Keratinocyte (primary cell): ENCODE measurements at regions not wholly inside any gene's neighbourhood (a gene's known extent, or its start where the extent isn't known, plus 50 kb on each side); places are given as distances from the start of the nearest gene placed in this dataset.

Experiments
- DNase-seq: peaks from one replicate; pipeline ENCODE4 v3.0.0-alpha.2; 2011; ENCODE audit warnings: low read depth, missing footprints, low spot score
- FAIRE-seq: peaks from 2 replicates; lab custom pipeline; 2011; peaks lifted over from hg19 to GRCh38; lab: Jason Lieb, UNC
- H2AFZ ChIP-seq: 2 replicates; pipeline ENCODE4 v1.6.0; 2012; ENCODE audit warnings: low read length, control low read depth, inconsistent platforms; ENCODE audit not compliant: control insufficient read depth
- H3K27ac ChIP-seq: 2 replicates; pipeline ENCODE4 v1.5.1; 2011; ENCODE audit warnings: low read length; ENCODE audit not compliant: control insufficient read depth, insufficient read depth
- H3K27me3 ChIP-seq: 3 replicates; pipeline ENCODE4 v1.6.0; 2011; ENCODE audit warnings: low read length; ENCODE audit not compliant: control insufficient read depth, insufficient read depth; ENCODE audit errors: extremely low read depth
- H3K36me3 ChIP-seq, 2 experiments: 2 replicates in 1 of 2; 3 replicates in 1 of 2; pipeline ENCODE4 v1.5.1; 2011; ENCODE audit warnings: low read length in 2 of 2, mild to moderate bottlenecking in 1 of 2; ENCODE audit not compliant: control insufficient read depth in 2 of 2, insufficient read depth in 2 of 2; ENCODE audit errors: extremely low read depth in 1 of 2
- H3K4me1 ChIP-seq: 3 replicates; pipeline ENCODE4 v1.5.1; 2011; ENCODE audit warnings: low read length; ENCODE audit not compliant: control insufficient read depth, insufficient read depth; ENCODE audit errors: extremely low read depth
- H3K4me2 ChIP-seq: 3 replicates; pipeline ENCODE4 v1.6.0; 2011; ENCODE audit warnings: low read depth, low read length; ENCODE audit not compliant: control insufficient read depth, insufficient read depth; ENCODE audit errors: extremely low read depth
- H3K4me3 ChIP-seq, 3 experiments: fragments of 200-600 bp in 1 of 3; sonication (generic) in 1 of 3; 2 replicates in 2 of 3; 3 replicates in 1 of 3; pipeline ENCODE4 v1.5.1; 2011 to 2016; ENCODE audit warnings: low read length in 3 of 3, mild to moderate bottlenecking in 3 of 3, control low read depth in 2 of 3, inconsistent platforms in 1 of 3, low read depth in 1 of 3, mixed read lengths in 1 of 3, mixed run types in 1 of 3, moderate library complexity in 1 of 3; ENCODE audit not compliant: control insufficient read depth in 2 of 3, insufficient read depth in 2 of 3; ENCODE audit errors: extremely low read depth in 1 of 3
- H3K79me2 ChIP-seq: 2 replicates; pipeline ENCODE4 v1.6.0; 2012; ENCODE audit warnings: low read length; ENCODE audit not compliant: control insufficient read depth, insufficient read depth
- H3K9ac ChIP-seq: 3 replicates; pipeline ENCODE4 v1.6.0; 2011; ENCODE audit warnings: low read length; ENCODE audit not compliant: control insufficient read depth, insufficient read depth; ENCODE audit errors: extremely low read depth
- H3K9me1 ChIP-seq: 3 replicates; pipeline ENCODE4 v1.6.0; 2011; ENCODE audit warnings: low read length; ENCODE audit not compliant: control insufficient read depth, insufficient read depth; ENCODE audit errors: extremely low read depth
- H3K9me3 ChIP-seq: 2 replicates; pipeline ENCODE4 v1.5.1; 2012; ENCODE audit warnings: low read depth, low read length; ENCODE audit not compliant: control insufficient read depth
- H4K20me1 ChIP-seq: 3 replicates; pipeline ENCODE4 v1.6.0; 2011; ENCODE audit warnings: low read length; ENCODE audit not compliant: control insufficient read depth, insufficient read depth; ENCODE audit errors: extremely low read depth
- EZH2 ChIP-seq: IDR thresholded peaks from one replicate; pipeline ENCODE4 v1.6.1; 2012; ENCODE audit warnings: inconsistent platforms, mild to moderate bottlenecking, low read length, moderate library complexity
- dilution Hi-C: fragments of 300-500 bp; cut with MboI; formaldehyde crosslinking; loops from one replicate; pipeline ENCODE4 v1.7.0; 2020; ENCODE audit warnings: low sequenced_read_pairs; ENCODE audit not compliant: extremely low pct_ligation_motif_present
- TF ChIP-seq, protein P1 (sequence below), 3 experiments: IDR thresholded peaks in 1 of 3; conservative IDR thresholded peaks in 1 of 3; optimal IDR thresholded peaks in 1 of 3; 2 replicates in 2 of 3; 3 replicates in 1 of 3; pipeline versions ENCODE3 to v1.5.1; 2011; ENCODE audit warnings: low read length in 3 of 3, mild to moderate bottlenecking in 3 of 3, moderate library complexity in 2 of 3, control low read depth in 1 of 3, inconsistent platforms in 1 of 3; ENCODE audit not compliant: insufficient read depth in 2 of 3; ENCODE audit errors: extremely low read depth in 1 of 3

DNA sequence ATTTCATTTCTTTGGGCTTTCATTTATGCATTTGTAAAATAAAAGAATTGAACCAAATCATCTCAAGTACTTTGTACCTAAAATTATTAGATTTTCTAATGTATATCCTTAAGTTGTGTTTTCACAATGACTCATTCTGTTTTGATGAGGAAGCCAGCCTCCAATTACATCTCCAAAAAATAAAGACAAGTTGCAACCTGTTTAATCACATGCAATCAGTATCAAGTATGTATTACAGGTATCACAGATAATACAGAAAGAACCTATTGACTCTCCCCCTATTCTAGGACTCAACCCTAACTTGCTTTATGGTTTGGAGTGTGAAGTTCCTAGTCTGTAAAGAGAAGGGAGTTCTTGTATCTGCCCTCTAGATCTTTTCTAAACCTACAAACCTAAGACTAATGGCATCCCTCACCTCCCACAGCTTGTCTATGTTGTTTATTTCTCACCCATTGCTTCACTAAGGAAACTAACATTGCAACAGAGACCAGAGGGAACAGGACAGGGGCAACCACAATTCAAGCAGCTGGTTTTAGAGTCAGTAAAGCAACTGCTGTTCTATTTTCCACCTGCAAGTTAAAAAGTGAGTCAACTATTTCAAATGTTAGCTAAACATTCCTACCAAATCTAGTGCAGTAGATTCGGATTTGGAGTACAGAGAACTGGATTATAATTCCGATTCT lies 141.1 kb upstream of the ETAA1 start:
- Histone ChIP-seq H3K4me2 (peak overlapping the region; percentile 65), H3K9me3 (no peaks in the 10 kb centered on the region), H3K9ac (no peak overlapping the region), H3K4me1 (peaks cover 37% of the 10 kb centered on the region), H3K36me3 (no peaks in the 10 kb centered on the region), H3K9me1 (no peaks in the 10 kb centered on the region), H3K79me2 (no peaks in the 10 kb centered on the region), H3K27ac (peak overlapping the region; percentile 79), H2AFZ (no peak overlapping the region), H3K27me3 (no peaks in the 10 kb centered on the region), H4K20me1 (no peaks in the 10 kb centered on the region), H3K4me3 (no peak overlapping the region)
- FAIRE-seq (peak; percentile 32), DNase-seq (no peak)
- dilution Hi-C loops = no loop called here
- TF ChIP-seq, protein P1, sequence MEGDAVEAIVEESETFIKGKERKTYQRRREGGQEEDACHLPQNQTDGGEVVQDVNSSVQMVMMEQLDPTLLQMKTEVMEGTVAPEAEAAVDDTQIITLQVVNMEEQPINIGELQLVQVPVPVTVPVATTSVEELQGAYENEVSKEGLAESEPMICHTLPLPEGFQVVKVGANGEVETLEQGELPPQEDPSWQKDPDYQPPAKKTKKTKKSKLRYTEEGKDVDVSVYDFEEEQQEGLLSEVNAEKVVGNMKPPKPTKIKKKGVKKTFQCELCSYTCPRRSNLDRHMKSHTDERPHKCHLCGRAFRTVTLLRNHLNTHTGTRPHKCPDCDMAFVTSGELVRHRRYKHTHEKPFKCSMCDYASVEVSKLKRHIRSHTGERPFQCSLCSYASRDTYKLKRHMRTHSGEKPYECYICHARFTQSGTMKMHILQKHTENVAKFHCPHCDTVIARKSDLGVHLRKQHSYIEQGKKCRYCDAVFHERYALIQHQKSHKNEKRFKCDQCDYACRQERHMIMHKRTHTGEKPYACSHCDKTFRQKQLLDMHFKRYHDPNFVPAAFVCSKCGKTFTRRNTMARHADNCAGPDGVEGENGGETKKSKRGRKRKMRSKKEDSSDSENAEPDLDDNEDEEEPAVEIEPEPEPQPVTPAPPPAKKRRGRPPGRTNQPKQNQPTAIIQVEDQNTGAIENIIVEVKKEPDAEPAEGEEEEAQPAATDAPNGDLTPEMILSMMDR (optimal IDR thresholded peaks at IDR 0.05 in 1 of 3, IDR thresholded peaks at IDR 0.05 in 1 of 3, conservative IDR thresholded peaks at IDR 0.05 in 1 of 3; ENCODE audit: extremely low read depth in 1 of 3, insufficient read depth in 2 of 3, low read length in 3 of 3) = no peak
- TF ChIP-seq EZH2 = no peak

DNA sequence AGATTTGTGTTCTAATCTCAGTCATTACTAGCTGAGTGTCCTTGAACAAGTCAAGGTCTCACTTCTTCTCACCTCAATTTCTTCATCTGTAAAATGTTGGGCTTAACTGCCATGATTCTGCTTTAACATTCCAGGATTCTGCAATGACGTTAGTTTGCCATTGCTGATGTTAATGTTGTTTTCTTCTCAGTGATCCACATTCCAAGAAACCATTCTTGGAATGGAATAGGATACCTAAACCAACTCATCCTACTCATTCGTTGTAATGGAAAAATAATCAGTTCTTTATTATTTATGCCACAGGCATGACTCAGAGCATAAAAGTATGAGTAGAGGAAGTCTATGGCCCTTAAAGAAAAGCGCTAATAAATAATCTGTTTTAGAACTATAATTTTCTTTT lies 140.2 kb upstream of the ETAA1 start:
- Histone ChIP-seq H2AFZ (no peak overlapping the region), H3K4me2 (no peak overlapping the region), H3K79me2 (no peaks in the 10 kb centered on the region), H3K9ac (no peak overlapping the region), H3K27ac (no peak overlapping the region), H3K9me3 (no peaks in the 10 kb centered on the region), H3K9me1 (no peaks in the 10 kb centered on the region), H3K4me3 (no peak overlapping the region), H4K20me1 (no peaks in the 10 kb centered on the region), H3K27me3 (no peaks in the 10 kb centered on the region), H3K36me3 (no peaks in the 10 kb centered on the region), H3K4me1 (peaks cover 37% of the 10 kb centered on the region)
- dilution Hi-C loops = no loop called here
- no peak for DNase-seq
- TF ChIP-seq, protein P1 (optimal IDR thresholded peaks at IDR 0.05 in 1 of 3, IDR thresholded peaks at IDR 0.05 in 1 of 3, conservative IDR thresholded peaks at IDR 0.05 in 1 of 3; ENCODE audit: extremely low read depth in 1 of 3, insufficient read depth in 2 of 3, low read length in 3 of 3) = no peak
- no peak for TF ChIP-seq EZH2
- no peak for FAIRE-seq
